H1 (cell line): ENCODE measurements at regions not wholly inside any gene's neighbourhood (a gene's known extent, or its start where the extent isn't known, plus 50 kb on each side); places are given as distances from the start of the nearest gene placed in this dataset.
A peak's percentile ranks its signal among the peaks of the same experiment; 100 is the strongest.

Experiments used
- CTCF ChIA-PET: fragments of 300-600 bp; sonication (Branson Sonifier 250); formaldehyde crosslinking; loops from one replicate; lab custom pipeline; 2021; ENCODE audit not compliant: partially characterized antibody; lab: Charles Lee
- POLR2A ChIA-PET: fragments of 300-600 bp; sonication (Branson Sonifier 250); formaldehyde crosslinking; loops from one replicate; lab custom pipeline; 2021; ENCODE audit warnings: inconsistent platforms; ENCODE audit not compliant: partially characterized antibody; lab: Charles Lee
- DNase-seq, 2 experiments: peaks; one replicate each; pipeline versions ENCODE4 v3.0.0 to v3.0.0-alpha.2; 2010 to 2022; ENCODE audit warnings: low spot score in 2 of 2, low read depth in 1 of 2, mixed read lengths in 1 of 2
- FAIRE-seq: peaks from 2 replicates; lab custom pipeline; 2011; peaks lifted over from hg19 to GRCh38; lab: Jason Lieb, UNC
- H2AFZ ChIP-seq: 2 replicates; pipeline ENCODE4 v1.8.1; 2012; ENCODE audit warnings: low read length, inconsistent platforms
- H2AK5ac ChIP-seq: 2 replicates; pipeline ENCODE4 v1.6.1; 2013; ENCODE audit warnings: low read depth, low read length
- H2BK120ac ChIP-seq: replicated peaks from 2 replicates; pipeline ENCODE3; 2013; ENCODE audit warnings: low read depth, low read length, inconsistent platforms
- H2BK12ac ChIP-seq: 2 replicates; pipeline ENCODE4 v1.6.1; 2013; ENCODE audit warnings: low read depth, low read length
- H2BK15ac ChIP-seq: 2 replicates; pipeline ENCODE4 v1.6.1; 2013; ENCODE audit warnings: low read length
- H2BK20ac ChIP-seq: 2 replicates; pipeline ENCODE4 v1.6.1; 2013; ENCODE audit warnings: low read length
- H2BK5ac ChIP-seq: 2 replicates; pipeline ENCODE4 v1.6.1; 2013; ENCODE audit warnings: low read depth, low read length
- H3K14ac ChIP-seq: 2 replicates; pipeline ENCODE4 v1.6.1; 2013; ENCODE audit warnings: inconsistent platforms; ENCODE audit not compliant: insufficient read length
- H3K18ac ChIP-seq: 2 replicates; pipeline ENCODE4 v1.6.1; 2013; ENCODE audit warnings: low read length; ENCODE audit errors: extremely low read depth
- H3K23ac ChIP-seq: 2 replicates; pipeline ENCODE4 v1.6.1; 2013; ENCODE audit warnings: inconsistent platforms; ENCODE audit not compliant: insufficient read length
- H3K23me2 ChIP-seq: 2 replicates; pipeline ENCODE4 v1.6.1; 2013; ENCODE audit warnings: low read depth, low read length
- H3K27ac ChIP-seq: 2 replicates; pipeline ENCODE4 v1.6.1; 2011; ENCODE audit warnings: low read depth, low read length, inconsistent platforms
- H3K27me3 ChIP-seq, 4 experiments: replicated peaks in 1 of 4; 1 replicate in 1 of 4; 2 replicates in 3 of 4; pipeline versions ENCODE4 v1.6.1 to v1.8.1; 2011 to 2013; ENCODE audit warnings: low read length in 3 of 4, mild to moderate bottlenecking in 3 of 4, inconsistent platforms in 2 of 4, mixed read lengths in 2 of 4, moderate library complexity in 1 of 4; ENCODE audit not compliant: control insufficient read depth in 3 of 4, insufficient read depth in 3 of 4; ENCODE audit errors: extremely low read depth in 1 of 4
- H3K36me3 ChIP-seq, 4 experiments: 2 replicates each; pipeline versions ENCODE4 v1.6.1 to v1.8.1; 2011 to 2013; ENCODE audit warnings: mild to moderate bottlenecking in 4 of 4, low read length in 3 of 4, moderate library complexity in 2 of 4, control low read depth in 1 of 4, inconsistent platforms in 1 of 4; ENCODE audit not compliant: insufficient read depth in 4 of 4, control insufficient read depth in 2 of 4
- H3K4ac ChIP-seq: replicated peaks from 2 replicates; pipeline ENCODE3; 2013; ENCODE audit warnings: low read length, low read depth, mixed read lengths, inconsistent platforms; ENCODE audit not compliant: insufficient read length
- H3K4me1 ChIP-seq, 4 experiments: replicated peaks in 1 of 4; 1 replicate in 1 of 4; 2 replicates in 3 of 4; pipeline versions ENCODE4 v1.6.1 to v1.8.1; 2011 to 2013; ENCODE audit warnings: low read length in 3 of 4, inconsistent platforms in 2 of 4, mixed read lengths in 1 of 4; ENCODE audit not compliant: insufficient read depth in 4 of 4, control insufficient read depth in 3 of 4
- H3K4me2 ChIP-seq, 2 experiments: 2 replicates each; pipeline versions ENCODE4 v1.6.1 to v1.8.1; 2011 to 2013; ENCODE audit warnings: low read depth in 2 of 2, low read length in 2 of 2, control low read depth in 1 of 2, inconsistent platforms in 1 of 2, mild to moderate bottlenecking in 1 of 2; ENCODE audit not compliant: insufficient read depth in 1 of 2
- H3K4me3 ChIP-seq, 4 experiments: fragments of 200-600, 300-600 bp in 1 of 4; sonication (generic), shearing (Covaris generic), sonication (Bioruptor Twin) in 1 of 4; 2 replicates each; pipeline versions ENCODE4 v1.5.1 to v1.8.1; 2011 to 2016; ENCODE audit warnings: low read length in 4 of 4, low read depth in 3 of 4, control low read depth in 2 of 4, inconsistent platforms in 2 of 4, mild to moderate bottlenecking in 2 of 4, mixed read lengths in 1 of 4, moderate library complexity in 1 of 4; ENCODE audit not compliant: insufficient read depth in 2 of 4; ENCODE audit errors: extremely low read depth in 1 of 4
- H3K56ac ChIP-seq: replicated peaks from 2 replicates; pipeline ENCODE3; 2013; ENCODE audit warnings: low read depth, mild to moderate bottlenecking, mixed read lengths, low read length, inconsistent platforms; ENCODE audit not compliant: insufficient read length
- H3K79me1 ChIP-seq: 2 replicates; pipeline ENCODE4 v1.6.1; 2013; ENCODE audit warnings: low read depth, low read length, control low read depth
- H3K79me2 ChIP-seq, 2 experiments: 2 replicates each; pipeline versions ENCODE4 v1.6.1 to v1.8.1; 2012 to 2013; ENCODE audit warnings: low read length in 2 of 2, mild to moderate bottlenecking in 2 of 2, inconsistent platforms in 1 of 2; ENCODE audit not compliant: insufficient read depth in 2 of 2, control insufficient read depth in 1 of 2
- H3K9ac ChIP-seq, 4 experiments: replicated peaks in 1 of 4; 1 replicate in 1 of 4; 2 replicates in 3 of 4; pipeline versions ENCODE4 v1.6.1 to v1.8.1; 2011 to 2013; ENCODE audit warnings: low read depth in 3 of 4, low read length in 3 of 4, control low read depth in 2 of 4, mild to moderate bottlenecking in 2 of 4, moderate library complexity in 2 of 4, inconsistent platforms in 1 of 4; ENCODE audit errors: extremely low read depth in 1 of 4
- H3K9me3 ChIP-seq, 2 experiments: 2 replicates each; pipeline versions ENCODE4 v1.6.1 to v1.8.1; 2012 to 2013; ENCODE audit warnings: mild to moderate bottlenecking in 2 of 2, moderate library complexity in 2 of 2, control low read depth in 1 of 2, inconsistent platforms in 1 of 2, low read depth in 1 of 2, low read length in 1 of 2, mixed read lengths in 1 of 2; ENCODE audit not compliant: insufficient read depth in 2 of 2
- H4K20me1 ChIP-seq, 2 experiments: replicated peaks in 1 of 2; 2 replicates each; pipeline versions ENCODE3 to v1.8.1; 2011 to 2013; ENCODE audit warnings: inconsistent platforms in 2 of 2, low read length in 2 of 2, mild to moderate bottlenecking in 1 of 2; ENCODE audit not compliant: insufficient read depth in 2 of 2, control insufficient read depth in 1 of 2
- H4K5ac ChIP-seq: 2 replicates; pipeline ENCODE4 v1.6.1; 2013; ENCODE audit warnings: low read length, low read depth, mixed read lengths, inconsistent platforms; ENCODE audit not compliant: insufficient read length
- H4K8ac ChIP-seq: 2 replicates; pipeline ENCODE4 v1.8.0; 2013; ENCODE audit warnings: mild to moderate bottlenecking, moderate library complexity, low read length, inconsistent platforms; ENCODE audit not compliant: insufficient read depth; ENCODE audit errors: extremely low read depth
- H4K91ac ChIP-seq: replicated peaks from 2 replicates; pipeline ENCODE3; 2013; ENCODE audit warnings: low read length, mixed read lengths, inconsistent platforms; ENCODE audit not compliant: insufficient read length
- KDM4A ChIP-seq: IDR thresholded peaks from one replicate; pipeline ENCODE4 v1.7.1; 2012; ENCODE audit warnings: low read depth, mild to moderate bottlenecking, moderate library complexity, low read length, inconsistent platforms; ENCODE audit not compliant: severe bottlenecking
- SP4 ChIP-seq: IDR thresholded peaks from 2 replicates; pipeline ENCODE4 v1.6.1; 2012; ENCODE audit warnings: low read length, inconsistent platforms
- WGBS, 2 experiments: shearing (Covaris generic) in 1 of 2; methylation state at CpG; one replicate each; pipeline versions ENCODE4 v1.1.6 to v1.1.7; 2013 to 2015; ENCODE audit warnings: low lambda C conversion rate in 2 of 2, mixed read lengths in 2 of 2, inconsistent platforms in 1 of 2, low coverage in 1 of 2, missing lambda C conversion rate in 1 of 2; ENCODE audit not compliant: insufficient replicate concordance in 2 of 2, insufficient coverage in 1 of 2, insufficient read length in 1 of 2; ENCODE audit errors: extremely low coverage in 1 of 2, missing lambda C conversion rate in 1 of 2; 5-methylcytosine and 5-hydroxymethylcytosine counted together

- no peak for DNase-seq
- no peak for TF ChIP-seq KDM4A
- TF ChIP-seq SP4 = no peak
Observed at GRCh38 chr2:239464166-239465016, 63.6 kb upstream of the HDAC4 start.

More at GRCh38 chr2:239464166-239465016, 63.6 kb upstream of the HDAC4 start:
- H3K14ac ChIP-seq = no peak overlapping the region
- WGBS, 2 experiments = 94% methylated on average over 16 of the region's 21 CpGs; no CpG with 5 or more reads in 1 of the 2 experiments
- H3K18ac ChIP-seq = no peak overlapping the region
- no peak overlapping the region for H2AK5ac ChIP-seq
- H3K27me3 ChIP-seq = no peaks in the 10 kb centered on the region
- H3K36me3 ChIP-seq = no peaks in the 10 kb centered on the region
- H3K9me3 ChIP-seq = peaks cover 9 to 13% of the 10 kb centered on the region in 2 experiments; a peak in 2 of 4 replicates
- H4K20me1 ChIP-seq = peaks cover 0 to 1% of the 10 kb centered on the region in 2 experiments
- H2BK120ac ChIP-seq = no peak overlapping the region
- H3K23me2 ChIP-seq = peaks cover 7% of the 10 kb centered on the region; the same call in 1 of the 2 replicates
- H2BK20ac ChIP-seq = no peak overlapping the region
- ChIA-PET POLR2A (no interaction called here), CTCF (no interaction called here)
- H3K79me1 ChIP-seq = no peaks in the 10 kb centered on the region
- no peak overlapping the region for H4K91ac ChIP-seq
- H3K27ac ChIP-seq = no peak overlapping the region
- H3K79me2 ChIP-seq = no peaks in the 10 kb centered on the region
- peak overlapping the region; percentile 42; the same call in 1 of the 2 replicates for H4K8ac ChIP-seq
- H3K56ac ChIP-seq = no peak overlapping the region
- H2BK15ac ChIP-seq = no peak overlapping the region
- H3K4me3 ChIP-seq = no peak overlapping the region
- H3K4me1 ChIP-seq = no peaks in the 10 kb centered on the region
- no peak overlapping the region for H3K4ac ChIP-seq
- no peak overlapping the region for H4K5ac ChIP-seq
- H3K23ac ChIP-seq = no peak overlapping the region
- H2BK5ac ChIP-seq = no peak overlapping the region
- H2AFZ ChIP-seq = no peak overlapping the region
- no peak overlapping the region for H2BK12ac ChIP-seq
- FAIRE-seq = no peak
- no peak overlapping the region for H3K9ac ChIP-seq
- no peak overlapping the region for H3K4me2 ChIP-seq
